AG09319 (cell line): ENCODE measurements at regions not wholly inside any gene's neighbourhood (a gene's known extent, or its start where the extent isn't known, plus 50 kb on each side); places are given as distances from the start of the nearest gene placed in this dataset.

Source experiments
- DNase-seq: peaks from one replicate; pipeline ENCODE4 v3.0.0-alpha.2; 2010; ENCODE audit warnings: low read depth; ENCODE audit errors: extremely low read depth
- TF ChIP-seq, protein P1 (sequence below): IDR thresholded peaks from 2 replicates; pipeline ENCODE4 v1.5.1; 2011; ENCODE audit warnings: low read depth, mild to moderate bottlenecking, inconsistent platforms, low read length, moderate library complexity

DNA sequence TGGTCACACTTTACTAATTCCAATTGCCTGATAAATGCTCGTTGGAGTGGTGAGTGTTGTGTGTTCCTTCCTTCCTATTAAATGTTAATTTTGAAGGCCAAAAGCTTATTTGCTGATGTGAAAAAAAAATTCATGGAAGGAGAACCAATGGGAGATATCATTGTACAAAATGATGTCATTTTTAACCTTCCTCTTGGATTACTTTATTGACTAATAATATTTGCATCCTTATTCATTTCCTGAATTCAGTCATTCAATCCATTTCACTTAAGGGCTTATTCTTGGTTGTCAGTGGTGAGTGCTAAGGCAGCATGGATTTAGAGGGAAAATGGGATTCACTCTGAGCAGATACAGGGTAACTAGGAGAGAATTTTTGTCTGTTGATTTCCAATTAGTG, 216.0 kb upstream of the HTR2A start:
- DNase-seq: no peak
- TF ChIP-seq, protein P1, sequence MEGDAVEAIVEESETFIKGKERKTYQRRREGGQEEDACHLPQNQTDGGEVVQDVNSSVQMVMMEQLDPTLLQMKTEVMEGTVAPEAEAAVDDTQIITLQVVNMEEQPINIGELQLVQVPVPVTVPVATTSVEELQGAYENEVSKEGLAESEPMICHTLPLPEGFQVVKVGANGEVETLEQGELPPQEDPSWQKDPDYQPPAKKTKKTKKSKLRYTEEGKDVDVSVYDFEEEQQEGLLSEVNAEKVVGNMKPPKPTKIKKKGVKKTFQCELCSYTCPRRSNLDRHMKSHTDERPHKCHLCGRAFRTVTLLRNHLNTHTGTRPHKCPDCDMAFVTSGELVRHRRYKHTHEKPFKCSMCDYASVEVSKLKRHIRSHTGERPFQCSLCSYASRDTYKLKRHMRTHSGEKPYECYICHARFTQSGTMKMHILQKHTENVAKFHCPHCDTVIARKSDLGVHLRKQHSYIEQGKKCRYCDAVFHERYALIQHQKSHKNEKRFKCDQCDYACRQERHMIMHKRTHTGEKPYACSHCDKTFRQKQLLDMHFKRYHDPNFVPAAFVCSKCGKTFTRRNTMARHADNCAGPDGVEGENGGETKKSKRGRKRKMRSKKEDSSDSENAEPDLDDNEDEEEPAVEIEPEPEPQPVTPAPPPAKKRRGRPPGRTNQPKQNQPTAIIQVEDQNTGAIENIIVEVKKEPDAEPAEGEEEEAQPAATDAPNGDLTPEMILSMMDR: no peak

DNA sequence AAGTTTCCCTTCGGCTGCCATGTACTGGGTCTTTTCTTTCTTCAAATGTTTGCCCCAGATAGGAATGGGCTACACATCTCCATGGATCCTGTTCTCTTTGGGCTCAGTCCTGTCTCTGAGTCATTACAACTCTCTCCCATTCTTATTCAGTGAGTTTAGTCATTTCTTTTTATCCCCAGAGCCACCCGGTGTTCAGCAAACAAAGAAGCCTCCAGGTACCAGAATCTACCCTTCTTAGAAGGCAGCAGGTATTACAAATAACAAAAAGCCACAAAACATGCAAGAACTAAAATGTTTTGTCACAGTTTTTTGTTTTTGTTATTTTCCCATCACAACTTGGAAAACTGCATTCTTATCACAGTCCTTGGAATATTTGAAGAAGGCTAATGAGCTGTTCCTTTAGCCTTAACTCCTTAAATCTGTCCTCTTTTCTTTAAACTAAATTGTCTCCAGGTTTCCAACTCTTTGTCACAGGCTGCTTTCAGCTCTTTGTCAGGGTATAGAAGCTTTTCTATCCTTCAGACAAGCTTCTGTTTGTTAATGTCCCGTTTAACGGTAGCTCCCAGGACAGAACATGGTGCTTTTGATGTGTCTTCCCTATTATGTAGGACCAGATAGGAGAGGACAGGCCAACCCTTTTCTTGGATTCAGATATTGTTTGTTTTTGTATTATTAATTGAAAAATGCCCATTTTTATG, 215.5 kb upstream of the HTR2A start:
- no peak for DNase-seq
- TF ChIP-seq, protein P1: no peak

DNA sequence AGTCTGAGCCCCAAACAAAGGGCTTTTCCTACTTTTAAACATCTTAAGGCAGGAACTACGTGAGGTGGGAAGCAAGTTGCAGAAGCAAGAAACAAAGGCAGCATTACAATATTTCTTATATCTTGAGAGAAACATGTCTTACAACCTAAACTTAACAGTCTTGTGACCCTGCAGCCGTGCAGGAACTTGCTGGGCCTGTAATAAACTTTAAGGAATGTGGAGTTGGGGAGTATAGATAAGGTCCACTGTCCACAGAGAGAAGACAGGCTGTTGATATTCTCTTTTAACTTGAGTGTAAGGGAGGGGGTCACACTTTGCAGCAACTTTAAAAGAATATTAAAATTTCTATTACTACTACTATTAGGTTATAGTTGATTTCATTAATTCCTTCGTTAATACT, 214.6 kb upstream of the HTR2A start:
- no peak for DNase-seq
- TF ChIP-seq, protein P1: no peak

DNA sequence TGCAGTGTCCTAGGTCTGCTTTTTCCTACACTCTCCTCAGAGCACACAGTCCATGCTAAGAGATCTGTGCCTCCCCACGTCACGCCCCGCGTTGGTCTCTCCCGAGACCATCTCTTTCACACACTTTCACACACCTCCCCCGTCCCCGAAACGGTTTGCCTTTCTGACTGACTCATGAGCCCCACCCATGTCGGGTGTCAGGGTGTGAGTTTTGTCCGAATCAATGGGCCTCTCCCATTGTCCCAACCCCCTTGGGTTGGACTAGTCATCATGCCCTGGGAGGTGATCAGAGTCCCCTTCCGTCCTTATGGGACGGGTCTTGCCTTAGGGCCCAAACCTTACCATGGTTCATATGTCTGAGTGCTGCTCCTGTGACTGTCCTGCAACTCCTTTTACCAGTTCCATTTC, 214.0 kb upstream of the HTR2A start:
- no peak for DNase-seq
- TF ChIP-seq, protein P1: no peak

DNA sequence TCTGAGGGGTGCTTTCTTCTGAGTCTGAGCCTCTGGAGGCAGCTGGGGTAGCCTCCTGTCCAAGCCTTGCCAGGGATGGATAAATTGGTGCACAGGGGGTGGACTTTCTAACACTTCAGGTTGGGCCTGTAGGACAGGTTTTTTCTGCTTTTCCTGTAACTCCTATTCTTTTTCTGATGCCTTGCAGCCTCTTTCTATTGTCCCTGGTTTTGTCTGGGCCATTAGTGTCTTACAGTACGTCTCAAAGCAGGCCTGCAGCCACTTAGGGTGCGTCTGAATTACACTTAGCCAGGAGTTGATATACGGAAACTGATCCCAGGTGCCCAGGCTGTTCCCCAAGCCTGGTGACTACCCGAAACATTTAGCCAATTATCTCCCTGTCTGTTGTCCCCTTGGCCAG, 213.3 kb upstream of the HTR2A start:
- DNase-seq: no peak

DNA sequence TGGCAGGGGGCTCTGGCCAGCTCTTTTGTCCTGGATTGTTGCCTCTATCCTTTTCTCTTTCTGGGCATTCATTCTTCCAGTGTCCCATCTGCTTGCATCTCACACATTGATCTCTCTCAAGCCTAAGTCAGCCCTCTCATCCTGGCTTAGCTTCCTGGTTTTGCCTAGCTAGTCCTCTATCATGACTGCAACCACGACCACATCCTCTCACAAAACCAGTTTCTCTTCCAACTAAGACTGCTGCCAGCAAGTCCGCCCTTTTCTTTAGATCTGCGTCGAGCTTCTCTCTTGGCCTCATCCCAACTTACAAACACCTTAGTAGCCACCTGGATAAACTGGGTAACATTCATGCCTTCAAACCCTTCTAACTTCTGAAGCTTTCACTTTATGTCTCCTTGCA, 212.2 kb upstream of the HTR2A start:
- DNase-seq: no peak
- TF ChIP-seq, protein P1: no peak

More for the DNA sequence above, 213.3 kb upstream of the HTR2A start:
- TF ChIP-seq, protein P1: no peak

DNA sequence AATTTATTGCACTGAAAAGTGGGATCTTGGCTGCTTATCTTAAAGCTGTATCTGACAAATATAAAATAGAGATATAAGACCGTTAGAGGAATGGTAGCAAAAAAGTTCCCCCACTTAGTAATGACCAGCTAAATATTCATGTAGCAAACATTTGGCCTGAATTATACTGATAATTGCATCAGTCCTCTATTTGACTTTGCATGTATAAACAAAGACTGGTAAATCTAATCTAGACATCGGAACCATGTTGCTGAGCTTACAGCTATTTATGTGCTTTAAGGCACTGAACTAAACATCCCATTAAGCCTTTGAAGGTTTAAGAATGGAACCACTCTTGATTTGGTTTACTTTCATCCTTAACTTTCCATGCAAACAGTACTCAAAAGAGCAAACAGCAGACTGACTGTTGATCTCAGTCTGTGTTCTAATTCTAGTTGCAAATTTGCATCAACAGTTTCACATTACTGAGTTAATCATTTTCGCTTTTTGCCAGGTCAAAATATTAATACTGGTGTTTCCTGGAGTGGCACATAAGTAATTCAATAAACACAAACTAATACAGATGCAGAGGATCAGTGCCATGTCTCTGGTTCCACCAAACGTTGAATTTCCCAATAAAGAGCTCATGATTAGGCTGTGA, 203.5 kb upstream of the HTR2A start:
- TF ChIP-seq, protein P1: no peak
- DNase-seq: peak; percentile 15
